MM.1S (cell line): ENCODE measurements at regions not wholly inside any gene's neighbourhood (a gene's known extent, or its start where the extent isn't known, plus 50 kb on each side); places are given as distances from the start of the nearest gene placed in this dataset.

ENCODE experiments used
- EZH2 ChIP-seq: fragments of 300-600 bp; sonication (generic); optimal IDR thresholded peaks from 2 replicates; pipeline ENCODE3; 2017; ENCODE audit warnings: low read depth, mild to moderate bottlenecking, antibody characterized with exemption, low read length, mixed read lengths
- EZH2phosphoT487 ChIP-seq: fragments of 300-600 bp; sonication (generic); IDR thresholded peaks from 2 replicates; pipeline ENCODE4 v1.6.1; 2018; ENCODE audit warnings: antibody characterized with exemption, low read length
- TF ChIP-seq, protein P1 (sequence below): fragments of 300-600 bp; sonication (generic); IDR thresholded peaks from 2 replicates; pipeline ENCODE4 v1.5.1; 2016; ENCODE audit warnings: antibody characterized with exemption, low read length, mixed read lengths

GRCh38 chr17:71063559-71063958 lies 894.2 kb downstream of the KCNJ2 start:
- TF ChIP-seq, protein P1, sequence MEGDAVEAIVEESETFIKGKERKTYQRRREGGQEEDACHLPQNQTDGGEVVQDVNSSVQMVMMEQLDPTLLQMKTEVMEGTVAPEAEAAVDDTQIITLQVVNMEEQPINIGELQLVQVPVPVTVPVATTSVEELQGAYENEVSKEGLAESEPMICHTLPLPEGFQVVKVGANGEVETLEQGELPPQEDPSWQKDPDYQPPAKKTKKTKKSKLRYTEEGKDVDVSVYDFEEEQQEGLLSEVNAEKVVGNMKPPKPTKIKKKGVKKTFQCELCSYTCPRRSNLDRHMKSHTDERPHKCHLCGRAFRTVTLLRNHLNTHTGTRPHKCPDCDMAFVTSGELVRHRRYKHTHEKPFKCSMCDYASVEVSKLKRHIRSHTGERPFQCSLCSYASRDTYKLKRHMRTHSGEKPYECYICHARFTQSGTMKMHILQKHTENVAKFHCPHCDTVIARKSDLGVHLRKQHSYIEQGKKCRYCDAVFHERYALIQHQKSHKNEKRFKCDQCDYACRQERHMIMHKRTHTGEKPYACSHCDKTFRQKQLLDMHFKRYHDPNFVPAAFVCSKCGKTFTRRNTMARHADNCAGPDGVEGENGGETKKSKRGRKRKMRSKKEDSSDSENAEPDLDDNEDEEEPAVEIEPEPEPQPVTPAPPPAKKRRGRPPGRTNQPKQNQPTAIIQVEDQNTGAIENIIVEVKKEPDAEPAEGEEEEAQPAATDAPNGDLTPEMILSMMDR: no peak
- no peak for TF ChIP-seq EZH2phosphoT487
- TF ChIP-seq EZH2: no peak
